ENCODE measurements at regions not wholly inside any gene's neighbourhood (a gene's known extent, or its start where the extent isn't known, plus 50 kb on each side); places are given as distances from the start of the nearest gene placed in this dataset.

DNA sequence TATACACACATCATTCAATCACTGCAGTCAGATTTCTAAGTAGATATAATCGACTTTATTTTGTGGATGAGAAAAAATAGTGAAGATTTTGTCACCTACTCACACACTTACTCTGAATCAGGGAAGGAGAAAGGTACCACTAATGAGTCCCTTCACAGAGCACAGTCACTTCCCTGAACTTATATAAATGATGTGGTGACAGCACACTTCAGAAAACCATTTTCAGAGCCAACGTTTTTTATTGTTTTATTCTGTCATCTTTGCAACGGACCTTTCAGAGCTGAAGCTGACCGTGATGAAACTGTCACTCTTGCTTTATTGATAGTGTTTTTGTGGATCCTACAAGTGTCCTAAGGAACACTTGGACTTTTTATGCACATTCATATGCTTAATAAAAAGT, 956.6 kb downstream of the SQOR start:
- no peak for TF ChIP-seq EZH2 (IDR thresholded peaks at IDR 0.05; ENCODE audit: borderline replicate concordance, low read depth, low read length, poor library complexity, severe bottlenecking)
- TF ChIP-seq, protein P1, sequence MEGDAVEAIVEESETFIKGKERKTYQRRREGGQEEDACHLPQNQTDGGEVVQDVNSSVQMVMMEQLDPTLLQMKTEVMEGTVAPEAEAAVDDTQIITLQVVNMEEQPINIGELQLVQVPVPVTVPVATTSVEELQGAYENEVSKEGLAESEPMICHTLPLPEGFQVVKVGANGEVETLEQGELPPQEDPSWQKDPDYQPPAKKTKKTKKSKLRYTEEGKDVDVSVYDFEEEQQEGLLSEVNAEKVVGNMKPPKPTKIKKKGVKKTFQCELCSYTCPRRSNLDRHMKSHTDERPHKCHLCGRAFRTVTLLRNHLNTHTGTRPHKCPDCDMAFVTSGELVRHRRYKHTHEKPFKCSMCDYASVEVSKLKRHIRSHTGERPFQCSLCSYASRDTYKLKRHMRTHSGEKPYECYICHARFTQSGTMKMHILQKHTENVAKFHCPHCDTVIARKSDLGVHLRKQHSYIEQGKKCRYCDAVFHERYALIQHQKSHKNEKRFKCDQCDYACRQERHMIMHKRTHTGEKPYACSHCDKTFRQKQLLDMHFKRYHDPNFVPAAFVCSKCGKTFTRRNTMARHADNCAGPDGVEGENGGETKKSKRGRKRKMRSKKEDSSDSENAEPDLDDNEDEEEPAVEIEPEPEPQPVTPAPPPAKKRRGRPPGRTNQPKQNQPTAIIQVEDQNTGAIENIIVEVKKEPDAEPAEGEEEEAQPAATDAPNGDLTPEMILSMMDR (conservative IDR thresholded peaks at IDR 0.05; ENCODE audit: low read depth, low read length): no peak
